Calu3 (cell line): ENCODE measurements at regions not wholly inside any gene's neighbourhood (a gene's known extent, or its start where the extent isn't known, plus 50 kb on each side); places are given as distances from the start of the nearest gene placed in this dataset.

Source experiments
- BruUV-seq: library from RNA; stranded (reverse); fragments of 400-500 nt; replicated peaks from 2 replicates; lab custom pipeline; 2021; lab: Mats Ljungman, UMichigan
- CTCF ChIA-PET: fragments of 300-600 bp; sonication (Branson Sonifier 250); formaldehyde crosslinking; loops from one replicate; lab custom pipeline; 2022; ENCODE audit warnings: antibody characterized with exemption; lab: Charles Lee
- DNase-seq: peaks from one replicate; pipeline ENCODE4 v3.0.0; 2022
- H3K27ac Mint-ChIP-seq: one replicate; pipeline ENCODE4 v1.8.0; 2022; ENCODE audit warnings: mixed read lengths; ENCODE audit not compliant: unreplicated experiment
- H3K27me3 Mint-ChIP-seq: one replicate; pipeline ENCODE4 v1.8.0; 2022; ENCODE audit warnings: mixed read lengths; ENCODE audit not compliant: unreplicated experiment
- H3K36me3 Mint-ChIP-seq: one replicate; pipeline ENCODE4 v1.8.0; 2022; ENCODE audit warnings: mild to moderate bottlenecking, moderate library complexity, mixed read lengths; ENCODE audit not compliant: insufficient read depth, unreplicated experiment
- H3K4me1 Mint-ChIP-seq: one replicate; pipeline ENCODE4 v1.8.0; 2022; ENCODE audit warnings: mild to moderate bottlenecking, low read depth, mixed read lengths; ENCODE audit not compliant: unreplicated experiment
- H3K4me3 Mint-ChIP-seq: one replicate; pipeline ENCODE4 v1.8.0; 2022; ENCODE audit warnings: mild to moderate bottlenecking, low read depth, moderate library complexity, mixed read lengths; ENCODE audit not compliant: unreplicated experiment
- H3K9me3 Mint-ChIP-seq: one replicate; pipeline ENCODE4 v1.8.0; 2022; ENCODE audit warnings: low read depth, mixed read lengths; ENCODE audit not compliant: unreplicated experiment
- intact Hi-C: fragments of 100-400 bp; cut with micrococcal nuclease; formaldehyde crosslinking; loops from one replicate; pipeline ENCODE4 v1.10.0; 2022; ENCODE audit not compliant: unreplicated experiment
- TF ChIP-seq, protein P1 (sequence below): fragments of 200-600 bp; IDR thresholded peaks from one replicate; pipeline ENCODE4 v1.8.0; 2022; ENCODE audit warnings: antibody characterized with exemption; ENCODE audit not compliant: unreplicated experiment

- intact Hi-C loops: no loop called here
- Mint-ChIP-seq H3K36me3 (no peaks in the 10 kb centered on the region), H3K4me3 (no peak overlapping the region), H3K27me3 (no peaks in the 10 kb centered on the region), H3K9me3 (peaks cover 3% of the 10 kb centered on the region), H3K4me1 (peaks cover 15% of the 10 kb centered on the region), H3K27ac (no peak overlapping the region)
- DNase-seq: peak; percentile 3
- CTCF ChIA-PET: interaction anchor here (0.8 kb wide), 1 partner anchor 9 kb away, joined by 3 read pairs; no protein-coding TSS in a partner anchor
- BruUV-seq: no TSS peak
- TF ChIP-seq, protein P1, sequence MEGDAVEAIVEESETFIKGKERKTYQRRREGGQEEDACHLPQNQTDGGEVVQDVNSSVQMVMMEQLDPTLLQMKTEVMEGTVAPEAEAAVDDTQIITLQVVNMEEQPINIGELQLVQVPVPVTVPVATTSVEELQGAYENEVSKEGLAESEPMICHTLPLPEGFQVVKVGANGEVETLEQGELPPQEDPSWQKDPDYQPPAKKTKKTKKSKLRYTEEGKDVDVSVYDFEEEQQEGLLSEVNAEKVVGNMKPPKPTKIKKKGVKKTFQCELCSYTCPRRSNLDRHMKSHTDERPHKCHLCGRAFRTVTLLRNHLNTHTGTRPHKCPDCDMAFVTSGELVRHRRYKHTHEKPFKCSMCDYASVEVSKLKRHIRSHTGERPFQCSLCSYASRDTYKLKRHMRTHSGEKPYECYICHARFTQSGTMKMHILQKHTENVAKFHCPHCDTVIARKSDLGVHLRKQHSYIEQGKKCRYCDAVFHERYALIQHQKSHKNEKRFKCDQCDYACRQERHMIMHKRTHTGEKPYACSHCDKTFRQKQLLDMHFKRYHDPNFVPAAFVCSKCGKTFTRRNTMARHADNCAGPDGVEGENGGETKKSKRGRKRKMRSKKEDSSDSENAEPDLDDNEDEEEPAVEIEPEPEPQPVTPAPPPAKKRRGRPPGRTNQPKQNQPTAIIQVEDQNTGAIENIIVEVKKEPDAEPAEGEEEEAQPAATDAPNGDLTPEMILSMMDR: no peak
Observed at GRCh38 chr4:120331486-120332370, 265.1 kb upstream of the MAD2L1 start.

- Mint-ChIP-seq H3K9me3 (peaks cover 3% of the 10 kb centered on the region), H3K27ac (no peak overlapping the region)
- no TSS peak for BruUV-seq
Observed at GRCh38 chr4:120329386-120329785, 262.7 kb upstream of the MAD2L1 start.

GRCh38 chr4:120327276-120327675 lies 260.6 kb upstream of the MAD2L1 start:
- no peaks in the 10 kb centered on the region for H3K36me3 Mint-ChIP-seq
- H3K4me1 Mint-ChIP-seq: peaks cover 15% of the 10 kb centered on the region
- H3K27ac Mint-ChIP-seq: no peak overlapping the region
- intact Hi-C loops: no loop called here
- no peaks in the 10 kb centered on the region for H3K27me3 Mint-ChIP-seq
- TF ChIP-seq, protein P1: no peak
- peaks cover 3% of the 10 kb centered on the region for H3K9me3 Mint-ChIP-seq
- no peak overlapping the region for H3K4me3 Mint-ChIP-seq
- BruUV-seq: no TSS peak
- CTCF ChIA-PET: no interaction called here
- no peak for DNase-seq

More at GRCh38 chr4:120329386-120329785, 262.7 kb upstream of the MAD2L1 start:
- no peak overlapping the region for H3K4me3 Mint-ChIP-seq
- no peaks in the 10 kb centered on the region for H3K27me3 Mint-ChIP-seq
- CTCF ChIA-PET: no interaction called here
- H3K4me1 Mint-ChIP-seq: peaks cover 15% of the 10 kb centered on the region
- TF ChIP-seq, protein P1: no peak
- H3K36me3 Mint-ChIP-seq: no peaks in the 10 kb centered on the region
- no peak for DNase-seq
- intact Hi-C loops: no loop called here

GRCh38 chr4:120319046-120319767 lies 252.6 kb upstream of the MAD2L1 start:
- H3K4me1 Mint-ChIP-seq: no peaks in the 10 kb centered on the region
- no peak overlapping the region for H3K4me3 Mint-ChIP-seq
- CTCF ChIA-PET: no interaction called here
- H3K27ac Mint-ChIP-seq: no peak overlapping the region
- no peaks in the 10 kb centered on the region for H3K9me3 Mint-ChIP-seq
- intact Hi-C loops: no loop called here
- TF ChIP-seq, protein P1: no peak
- BruUV-seq: no TSS peak
- H3K36me3 Mint-ChIP-seq: no peaks in the 10 kb centered on the region
- DNase-seq: no peak
- H3K27me3 Mint-ChIP-seq: no peaks in the 10 kb centered on the region
